ENCODE measurements at regions not wholly inside any gene's neighbourhood (a gene's known extent, or its start where the extent isn't known, plus 50 kb on each side); places are given as distances from the start of the nearest gene placed in this dataset.
A peak's percentile ranks its signal among the peaks of the same experiment; 100 is the strongest.

GRCh38 chr13:99778500-99778899 is 193.1 kb downstream of the ZIC5 start:
- TF ChIP-seq CTCF (IDR thresholded peaks at IDR 0.05; ENCODE audit: low read depth, low read length, missing control alignments): no peak
- no peak for DNase-seq (ENCODE audit: extremely low read depth, low read depth)

GRCh38 chr13:99777873-99778272 is 193.7 kb downstream of the ZIC5 start:
- H3K4me3 ChIP-seq (replicated peaks; ENCODE audit: low read depth, low read length): no peak overlapping the region
- DNase-seq (ENCODE audit: extremely low read depth, low read depth): no peak
- no peak for TF ChIP-seq CTCF (IDR thresholded peaks at IDR 0.05; ENCODE audit: low read depth, low read length, missing control alignments)

More at GRCh38 chr13:99778500-99778899, 193.1 kb downstream of the ZIC5 start:
- no peak overlapping the region for H3K4me3 ChIP-seq (replicated peaks; ENCODE audit: low read depth, low read length)

- H3K4me3 ChIP-seq (replicated peaks; ENCODE audit: low read depth, low read length): no peak overlapping the region
- no peak for DNase-seq (ENCODE audit: extremely low read depth, low read depth)
- no peak for TF ChIP-seq CTCF (IDR thresholded peaks at IDR 0.05; ENCODE audit: low read depth, low read length, missing control alignments)
Observed at GRCh38 chr13:99774644-99775043, 196.9 kb downstream of the ZIC5 start.

- no peak overlapping the region for H3K4me3 ChIP-seq (replicated peaks; ENCODE audit: low read depth, low read length)
- no peak for TF ChIP-seq CTCF (IDR thresholded peaks at IDR 0.05; ENCODE audit: low read depth, low read length, missing control alignments)
- DNase-seq (ENCODE audit: extremely low read depth, low read depth): no peak
Observed at GRCh38 chr13:99768986-99769385, 202.6 kb downstream of the ZIC5 start.

GRCh38 chr13:99766641-99767045 is 204.9 kb downstream of the ZIC5 start:
- TF ChIP-seq CTCF (IDR thresholded peaks at IDR 0.05; ENCODE audit: low read depth, low read length, missing control alignments): peak; percentile 27
- DNase-seq (ENCODE audit: extremely low read depth, low read depth): peak; percentile 3
- no peak overlapping the region for H3K4me3 ChIP-seq (replicated peaks; ENCODE audit: low read depth, low read length)

GRCh38 chr13:99765869-99766268 is 205.7 kb downstream of the ZIC5 start:
- TF ChIP-seq CTCF (IDR thresholded peaks at IDR 0.05; ENCODE audit: low read depth, low read length, missing control alignments): no peak
- no peak for DNase-seq (ENCODE audit: extremely low read depth, low read depth)
- H3K4me3 ChIP-seq (replicated peaks; ENCODE audit: low read depth, low read length): no peak overlapping the region

- TF ChIP-seq CTCF (IDR thresholded peaks at IDR 0.05; ENCODE audit: low read depth, low read length, missing control alignments): no peak
- H3K4me3 ChIP-seq (replicated peaks; ENCODE audit: low read depth, low read length): no peak overlapping the region
- DNase-seq (ENCODE audit: extremely low read depth, low read depth): no peak
Observed at GRCh38 chr13:99760456-99760855, 211.1 kb downstream of the ZIC5 start.

Data from HFF-Myc (cell line).